T-cell (primary cell): ENCODE measurements at regions not wholly inside any gene's neighbourhood (a gene's known extent, or its start where the extent isn't known, plus 50 kb on each side); places are given as distances from the start of the nearest gene placed in this dataset.

Source experiments
- ATAC-seq, 4 experiments: fragments of 200-7000 bp in 3 of 4; fragments of 150-1000 bp in 1 of 4; cut with Tn5 transposase; replicated peaks in 1 of 4; 1 replicate in 3 of 4; 2 replicates in 1 of 4; pipeline ENCODE4 v1.10.0; 2021; ENCODE audit warnings: moderate library complexity in 3 of 4, mild to moderate bottlenecking in 2 of 4, moderate number of reproducible peaks in 1 of 4
- CTCF ChIA-PET, 2 donors: fragments of 300-600 bp; sonication (Branson Sonifier 250); formaldehyde crosslinking; loops; one replicate each; lab custom pipeline; 2022; ENCODE audit warnings: antibody characterized with exemption in 2 of 2; lab: Charles Lee
- POLR2A ChIA-PET, 2 donors: fragments of 300-600 bp; sonication (Branson Sonifier 250); formaldehyde crosslinking; loops; one replicate each; lab custom pipeline; 2022; ENCODE audit warnings: antibody characterized with exemption in 2 of 2; lab: Charles Lee
- DNase-seq, 35 experiments: peaks; one replicate each; pipeline versions ENCODE4 v3.0.0 to v3.0.0-alpha.2; 2013 to 2023
- H3K27ac ChIP-seq: one replicate; pipeline ENCODE4 v1.5.1; 2013; ENCODE audit warnings: low read length
- H3K27me3 ChIP-seq, 2 experiments: replicated peaks in 1 of 2; 1 replicate in 1 of 2; 2 replicates in 1 of 2; pipeline versions ENCODE4 v1.6.1 to v1.7.0; 2013; ENCODE audit warnings: low read length in 1 of 2, mixed read lengths in 1 of 2; ENCODE audit not compliant: control insufficient read depth in 2 of 2, insufficient read depth in 2 of 2; ENCODE audit errors: extremely low read depth in 1 of 2
- H3K36me3 ChIP-seq, 2 donors: 1 replicate in 1 of 2; 2 replicates in 1 of 2; pipeline versions ENCODE4 v1.6.1 to v1.7.0; 2013; ENCODE audit warnings: low read length in 1 of 2; ENCODE audit not compliant: control insufficient read depth in 2 of 2, insufficient read depth in 1 of 2; ENCODE audit errors: extremely low read depth in 1 of 2
- H3K4me1 ChIP-seq, 2 experiments: 1 replicate in 1 of 2; 2 replicates in 1 of 2; pipeline versions ENCODE4 v1.6.1 to v1.7.0; 2013; ENCODE audit warnings: low read length in 2 of 2, mixed read lengths in 1 of 2; ENCODE audit not compliant: insufficient read depth in 2 of 2, control insufficient read depth in 1 of 2; ENCODE audit errors: extremely low read depth in 1 of 2
- H3K4me3 ChIP-seq, 2 donors: 1 replicate in 1 of 2; 2 replicates in 1 of 2; pipeline versions ENCODE4 v1.5.1 to v1.7.0; 2013; ENCODE audit warnings: mild to moderate bottlenecking in 2 of 2, low read length in 1 of 2, moderate library complexity in 1 of 2; ENCODE audit not compliant: control insufficient read depth in 1 of 2; ENCODE audit errors: extremely low read depth in 1 of 2
- H3K9me3 ChIP-seq: 2 replicates; pipeline ENCODE4 v1.7.0; 2013
- H3K27ac Mint-ChIP-seq, 2 donors: one replicate each; pipeline ENCODE4 v1.8.0; 2020 to 2021; ENCODE audit warnings: mild to moderate bottlenecking in 2 of 2, mixed read lengths in 2 of 2
- H3K27me3 Mint-ChIP-seq, 2 donors: one replicate each; pipeline ENCODE4 v1.8.0; 2021 to 2022; ENCODE audit warnings: mixed read lengths in 2 of 2
- H3K36me3 Mint-ChIP-seq: one replicate; pipeline ENCODE4 v1.8.0; 2021; ENCODE audit warnings: mixed read lengths
- H3K4me1 Mint-ChIP-seq, 3 donors: one replicate each; pipeline ENCODE4 v1.8.0; 2020 to 2022; ENCODE audit warnings: mixed read lengths in 3 of 3, mild to moderate bottlenecking in 1 of 3
- H3K4me3 Mint-ChIP-seq, 3 donors: one replicate each; pipeline ENCODE4 v1.8.0; 2020 to 2022; ENCODE audit warnings: mild to moderate bottlenecking in 3 of 3, mixed read lengths in 3 of 3, moderate library complexity in 3 of 3
- H3K9me3 Mint-ChIP-seq, 3 donors: one replicate each; pipeline ENCODE4 v1.8.0; 2020 to 2022; ENCODE audit warnings: mixed read lengths in 3 of 3
- WGBS: methylation state at CpG from one replicate; pipeline ENCODE4 v1.1.5; 2013; ENCODE audit warnings: missing lambda C conversion rate; ENCODE audit not compliant: insufficient coverage; 5-methylcytosine and 5-hydroxymethylcytosine counted together

- no peak overlapping the region for H3K4me3 Mint-ChIP-seq
- WGBS: 100% methylated on average over 2 of the region's 6 CpGs
- no peaks in the 10 kb centered on the region for H3K9me3 Mint-ChIP-seq
- H3K4me3 ChIP-seq: no peak overlapping the region
- peaks cover 18 to 28% (median 19%) of the 10 kb centered on the region in 3 donors for H3K4me1 Mint-ChIP-seq
- no peaks in the 10 kb centered on the region for H3K36me3 Mint-ChIP-seq
- no peaks in the 10 kb centered on the region for H3K36me3 ChIP-seq
- peaks cover 0 to 28% of the 10 kb centered on the region in 2 experiments for H3K27me3 ChIP-seq
- H3K27me3 Mint-ChIP-seq: peaks cover 5 to 9% of the 10 kb centered on the region in 2 donors
- no peak for DNase-seq
- POLR2A ChIA-PET: no interaction called here
- CTCF ChIA-PET: interaction anchor here (0.6 to 1.5 kb wide), 5 partner anchors 8 to 163 kb away, joined by 3 to 11 read pairs (median 5); no protein-coding TSS in a partner anchor
- peaks cover 7 to 13% of the 10 kb centered on the region in 2 experiments for H3K4me1 ChIP-seq
- ATAC-seq: no peak
- no peak overlapping the region for H3K27ac ChIP-seq
- H3K27ac Mint-ChIP-seq: no peak overlapping the region
- no peaks in the 10 kb centered on the region for H3K9me3 ChIP-seq
These were observed 189.7 kb downstream of the SHQ1 start for GRCh38 chr3:72658466-72659100.

GRCh38 chr3:72657666-72658065, 190.6 kb downstream of the SHQ1 start:
- POLR2A ChIA-PET: no interaction called here
- Mint-ChIP-seq H3K27me3 (peaks cover 5 to 9% of the 10 kb centered on the region in 2 donors), H3K4me1 (peaks cover 18 to 28% (median 19%) of the 10 kb centered on the region in 3 donors), H3K36me3 (no peaks in the 10 kb centered on the region), H3K4me3 (peak overlapping the region in 1 of 3 donors; percentile 19), H3K9me3 (no peaks in the 10 kb centered on the region), H3K27ac (peak overlapping the region in 1 of 2 donors; percentile 9)
- Histone ChIP-seq H3K27ac (no peak overlapping the region), H3K4me3 (no peak overlapping the region), H3K27me3 (peaks cover 0 to 30% of the 10 kb centered on the region in 2 experiments), H3K36me3 (no peaks in the 10 kb centered on the region), H3K9me3 (no peaks in the 10 kb centered on the region), H3K4me1 (peaks cover 7 to 13% of the 10 kb centered on the region in 2 experiments)
- DNase-seq: peak; percentile 16 to 82 (median 56)
- no CpG with 5 or more reads among the region's 4 CpGs for WGBS
- CTCF ChIA-PET: interaction anchor here (0.6 to 1.5 kb wide), 4 partner anchors 9 to 573 kb away, joined by 3 to 11 read pairs (median 4); no protein-coding TSS in a partner anchor
- peak; percentile 91 to 99 (median 98) for ATAC-seq

DNA sequence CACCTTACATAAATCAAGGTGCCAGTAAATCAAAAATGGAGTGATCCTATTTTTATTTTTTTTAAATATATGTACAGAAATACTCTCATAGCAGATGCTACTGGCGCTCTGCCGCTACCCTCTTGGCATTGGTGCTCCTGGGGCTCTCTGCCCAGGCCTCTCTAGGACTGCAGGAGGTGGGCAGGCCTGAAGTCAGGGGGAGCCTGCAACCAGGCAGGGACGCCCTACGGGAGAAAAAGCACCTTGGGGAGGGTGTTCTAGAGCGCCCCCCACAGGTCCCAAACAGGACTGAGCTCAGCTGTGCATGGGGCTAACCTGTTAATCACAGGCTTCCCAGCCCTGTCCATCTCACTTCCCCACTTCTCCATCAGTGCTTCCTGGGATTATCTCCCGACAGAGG, 192.5 kb downstream of the SHQ1 start:
- WGBS: 63% methylated on average over 3 of the region's 6 CpGs
- Histone ChIP-seq H3K4me1 (peaks cover 7 to 13% of the 10 kb centered on the region in 2 experiments), H3K27me3 (peaks cover 0 to 22% of the 10 kb centered on the region in 2 experiments), H3K36me3 (no peaks in the 10 kb centered on the region), H3K4me3 (no peak overlapping the region), H3K9me3 (no peaks in the 10 kb centered on the region), H3K27ac (no peak overlapping the region)
- Mint-ChIP-seq H3K27ac (no peak overlapping the region), H3K27me3 (peaks cover 5 to 9% of the 10 kb centered on the region in 2 donors), H3K9me3 (peaks cover 0 to 9% (median 0%) of the 10 kb centered on the region in 3 donors), H3K4me3 (no peak overlapping the region), H3K36me3 (no peaks in the 10 kb centered on the region), H3K4me1 (peaks cover 18 to 28% (median 19%) of the 10 kb centered on the region in 3 donors)
- no peak for ATAC-seq
- DNase-seq: no peak
- POLR2A ChIA-PET: no interaction called here
- CTCF ChIA-PET: interaction anchor here in 1 of 2 donors (0.5 kb wide), 1 partner anchor 185 kb away, joined by 3 read pairs; no protein-coding TSS in a partner anchor

DNA sequence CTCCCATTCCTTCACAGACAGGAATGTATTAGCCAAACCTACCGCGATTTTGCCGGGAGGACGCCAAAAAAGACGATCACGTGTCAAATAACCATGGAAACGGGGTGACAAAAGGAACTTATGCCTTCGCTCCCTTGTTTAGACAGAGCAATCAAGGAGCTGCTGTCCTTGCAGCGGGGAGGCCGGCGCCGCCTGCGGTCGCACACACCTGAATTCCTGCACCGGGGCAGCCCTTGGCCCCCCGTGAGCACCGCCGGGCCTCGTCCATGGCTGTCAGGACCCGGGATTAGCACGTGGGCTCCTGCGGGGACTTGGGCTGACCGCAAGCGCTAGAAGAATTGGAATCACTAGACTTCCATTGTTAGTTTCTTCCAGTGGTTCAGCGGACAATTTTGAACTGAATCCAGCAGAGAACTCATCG, 193.1 kb downstream of the SHQ1 start:
- peaks cover 5 to 9% of the 10 kb centered on the region in 2 donors for H3K27me3 Mint-ChIP-seq
- no peaks in the 10 kb centered on the region for H3K9me3 ChIP-seq
- ChIA-PET CTCF (interaction anchor here in 1 of 2 donors (0.5 kb wide), 1 partner anchor 186 kb away, joined by 3 read pairs; no protein-coding TSS in a partner anchor), POLR2A (no interaction called here)
- H3K36me3 Mint-ChIP-seq: no peaks in the 10 kb centered on the region
- H3K4me3 Mint-ChIP-seq: no peak overlapping the region
- ATAC-seq: no peak
- WGBS: 30% methylated on average over 24 of the region's 26 CpGs
- peaks cover 7 to 13% of the 10 kb centered on the region in 2 experiments for H3K4me1 ChIP-seq
- peaks cover 0 to 9% (median 0%) of the 10 kb centered on the region in 3 donors for H3K9me3 Mint-ChIP-seq
- H3K27me3 ChIP-seq: peaks cover 0 to 22% of the 10 kb centered on the region in 2 experiments
- DNase-seq: no peak
- no peak overlapping the region for H3K27ac Mint-ChIP-seq
- H3K4me1 Mint-ChIP-seq: peaks cover 18 to 28% (median 19%) of the 10 kb centered on the region in 3 donors
- H3K27ac ChIP-seq: no peak overlapping the region
- H3K4me3 ChIP-seq: peak overlapping the region in 1 of 2 donors; percentile 32
- H3K36me3 ChIP-seq: no peaks in the 10 kb centered on the region

- POLR2A ChIA-PET: no interaction called here
- no peak overlapping the region for H3K27ac Mint-ChIP-seq
- H3K27ac ChIP-seq: no peak overlapping the region
These were observed 195.8 kb downstream of the SHQ1 start for GRCh38 chr3:72652395-72652794.

DNA sequence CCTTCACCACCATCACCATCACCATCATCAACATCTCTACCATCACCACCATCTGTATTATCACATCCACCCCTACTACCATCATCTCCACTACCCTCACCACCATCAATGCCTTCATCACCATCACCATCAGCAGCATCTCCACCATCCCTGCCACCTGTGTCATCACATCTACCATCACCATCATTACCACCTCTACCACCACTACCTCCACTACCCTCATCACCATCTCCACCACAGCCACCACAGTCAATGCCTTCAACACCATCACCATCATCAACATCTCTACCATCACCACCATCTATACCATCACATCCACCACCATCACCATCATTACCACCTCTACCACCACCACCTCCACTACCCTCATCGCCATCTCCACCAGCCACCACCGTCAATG, 196.7 kb downstream of the SHQ1 start:
- ATAC-seq (no peak), DNase-seq (no peak)
- no peaks in the 10 kb centered on the region for H3K36me3 Mint-ChIP-seq
- no peak overlapping the region for H3K4me3 ChIP-seq
- no peaks in the 10 kb centered on the region for H3K36me3 ChIP-seq
- WGBS: 86% methylated on average over 1 of the region's 2 CpGs
- no peak overlapping the region for H3K27ac Mint-ChIP-seq
- POLR2A ChIA-PET: no interaction called here
- H3K4me3 Mint-ChIP-seq: no peak overlapping the region
- H3K4me1 Mint-ChIP-seq: peaks cover 0 to 2% (median 0%) of the 10 kb centered on the region in 3 donors
- peaks cover 0 to 5% of the 10 kb centered on the region in 2 experiments for H3K4me1 ChIP-seq
- no peaks in the 10 kb centered on the region for H3K9me3 ChIP-seq
- H3K27me3 Mint-ChIP-seq: peaks cover 5 to 9% of the 10 kb centered on the region in 2 donors
- CTCF ChIA-PET: no interaction called here
- H3K27me3 ChIP-seq: peaks cover 0 to 21% of the 10 kb centered on the region in 2 experiments
- H3K9me3 Mint-ChIP-seq: peaks cover 0 to 9% (median under 1%) of the 10 kb centered on the region in 3 donors
- no peak overlapping the region for H3K27ac ChIP-seq

More at GRCh38 chr3:72652395-72652794, 195.8 kb downstream of the SHQ1 start:
- peaks cover 0 to 21% of the 10 kb centered on the region in 2 experiments for H3K27me3 ChIP-seq
- peaks cover 5 to 9% of the 10 kb centered on the region in 2 donors for H3K27me3 Mint-ChIP-seq
- no peak overlapping the region for H3K4me3 ChIP-seq
- H3K4me1 Mint-ChIP-seq: peaks cover 2 to 4% (median 3%) of the 10 kb centered on the region in 3 donors
- DNase-seq (no peak), ATAC-seq (no peak)
- CTCF ChIA-PET: interaction anchor here in 1 of 2 donors (0.6 kb wide), 1 partner anchor 218 kb away, joined by 3 read pairs; no protein-coding TSS in a partner anchor
- 89% methylated on average over 3 of the region's 4 CpGs for WGBS
- no peak overlapping the region for H3K4me3 Mint-ChIP-seq
- no peaks in the 10 kb centered on the region for H3K36me3 Mint-ChIP-seq
- peaks cover 0 to 5% of the 10 kb centered on the region in 2 experiments for H3K4me1 ChIP-seq
- no peaks in the 10 kb centered on the region for H3K9me3 ChIP-seq
- peaks cover 0 to 9% (median 0%) of the 10 kb centered on the region in 3 donors for H3K9me3 Mint-ChIP-seq
- H3K36me3 ChIP-seq: no peaks in the 10 kb centered on the region
